ENCODE measurements at regions not wholly inside any gene's neighbourhood (a gene's known extent, or its start where the extent isn't known, plus 50 kb on each side); places are given as distances from the start of the nearest gene placed in this dataset.
A peak's percentile ranks its signal among the peaks of the same experiment; 100 is the strongest.
"Not testable (repeated sequence)": the region's sequence is repeated elsewhere in the genome, so short reads cannot be mapped to it uniquely, and the experiment has no call there.

DNA sequence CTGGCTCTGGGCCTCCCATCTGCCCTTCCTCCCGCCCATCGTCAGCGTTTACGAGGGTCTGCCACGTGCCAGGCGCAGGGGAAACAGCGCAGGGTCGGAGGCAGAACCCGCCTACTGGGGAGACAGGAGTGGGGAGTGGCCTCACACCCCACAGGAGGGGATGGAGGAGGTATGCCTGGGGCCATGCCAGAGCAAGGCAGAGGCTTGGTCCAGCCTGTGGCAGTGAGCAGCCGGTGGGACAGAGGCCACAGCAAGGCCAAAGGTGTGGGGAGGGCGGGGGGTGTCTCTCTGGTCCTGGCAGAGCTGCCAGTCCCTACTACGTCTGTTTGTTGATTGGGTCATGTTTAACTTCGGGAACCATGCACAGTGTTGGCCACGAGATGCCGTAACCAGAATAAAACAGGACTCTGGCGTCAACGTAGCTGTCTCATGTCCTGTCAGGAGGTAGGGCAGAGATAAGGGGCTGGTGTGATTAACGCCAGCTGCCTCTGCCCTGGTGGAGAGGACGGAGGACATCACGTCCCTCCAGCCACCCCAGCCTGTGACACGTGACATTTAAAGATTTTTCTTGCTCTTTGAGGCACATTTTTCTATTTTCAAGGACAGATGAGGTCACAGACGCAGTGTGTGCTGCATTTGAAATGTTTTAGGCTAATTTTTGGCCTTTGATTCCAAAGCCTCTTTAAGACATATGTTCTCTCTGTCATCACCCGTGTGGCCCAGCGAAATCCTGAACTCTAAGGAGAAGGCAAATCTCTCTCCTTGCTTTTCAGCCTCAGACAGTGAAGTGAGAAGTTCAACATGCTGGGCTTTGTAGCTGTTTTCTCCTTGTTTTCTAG is 193.3 kb downstream of the LAT start:
- not testable (repeated sequence) for H3K36me3 ChIP-seq
- WGBS, result 73% methylated on average over 14 of the region's 24 CpGs

DNA sequence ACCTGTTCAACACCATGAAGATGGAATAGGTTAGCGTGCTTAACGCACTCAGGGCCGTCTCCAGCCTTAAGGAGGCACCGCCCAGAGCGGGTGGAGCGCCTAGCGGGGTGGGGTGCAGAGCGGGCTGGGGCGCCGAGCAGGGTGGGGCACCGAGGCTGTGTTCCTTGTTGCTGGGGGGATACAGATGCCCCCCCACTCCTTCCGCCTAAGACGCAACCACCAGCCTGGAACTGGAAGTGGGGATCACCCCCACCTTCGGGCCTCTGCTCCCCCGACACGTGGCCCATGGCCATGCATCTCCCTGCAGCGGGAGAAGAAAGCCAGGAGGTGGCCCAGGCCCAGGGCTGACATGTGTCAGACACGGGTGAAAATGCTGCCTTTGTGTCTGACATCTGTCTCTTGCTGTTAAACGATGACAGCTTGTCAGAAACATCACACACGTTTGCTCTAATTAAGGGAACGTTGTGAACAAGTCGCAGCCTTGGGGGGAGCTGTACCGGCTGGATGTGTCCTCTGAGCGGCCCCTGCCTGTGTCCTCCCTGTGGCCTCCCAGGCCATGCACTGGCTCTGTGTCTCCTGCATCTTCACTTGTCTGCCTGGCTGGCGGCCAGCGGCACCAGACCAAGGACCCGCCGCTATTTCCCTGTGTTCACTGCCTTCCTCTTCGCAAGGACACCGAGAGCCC is 192.5 kb downstream of the LAT start:
- peak overlapping the region; percentile 59 for H3K27ac ChIP-seq
- DNase-seq (ENCODE audit: low spot score in 2 of 2); H3K4me3 ChIP-seq; H3K9me3 ChIP-seq; H3K4me1 ChIP-seq; H3K27me3 ChIP-seq; H3K36me3 ChIP-seq: not testable (repeated sequence)
- WGBS, result 35% methylated on average over 15 of the region's 30 CpGs
- TF ChIP-seq POLR2AphosphoS5 (IDR thresholded peaks at IDR 0.05), result peak in 1 of 3 donors; percentile 12

More for the DNA sequence above, 193.3 kb downstream of the LAT start:
- not testable (repeated sequence) for H3K4me3 ChIP-seq; DNase-seq (ENCODE audit: low spot score in 2 of 2); H3K27me3 ChIP-seq; H3K9me3 ChIP-seq
- H3K27ac ChIP-seq, result peak overlapping the region; percentile 59
- H3K4me1 ChIP-seq, result peaks cover 11% of the 10 kb centered on the region

DNA sequence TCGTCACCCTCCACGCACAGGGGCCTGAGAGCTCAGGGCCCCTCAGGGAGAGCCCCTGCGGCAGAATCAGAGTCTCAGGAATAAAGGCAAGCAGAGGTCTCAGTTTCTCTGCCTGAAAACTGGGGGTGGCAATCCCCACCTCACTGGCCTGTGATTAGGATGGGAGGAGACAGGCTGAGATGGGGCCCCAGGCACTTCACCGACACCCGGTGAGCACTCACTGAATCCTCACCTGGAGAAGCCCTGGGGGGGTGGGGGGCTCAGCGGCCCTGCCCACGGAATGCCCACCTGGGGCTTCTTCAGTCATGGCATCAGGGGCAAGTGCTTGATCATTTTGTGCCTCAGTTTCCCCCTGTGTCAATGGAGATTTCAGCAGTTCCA is 192.0 kb downstream of the LAT start:
- not testable (repeated sequence) for H3K36me3 ChIP-seq; H3K27ac ChIP-seq; H3K4me1 ChIP-seq; H3K9me3 ChIP-seq; H3K4me3 ChIP-seq; H3K27me3 ChIP-seq; DNase-seq (ENCODE audit: low spot score in 2 of 2)
- WGBS, result no CpG with 5 or more reads among the region's 7 CpGs

DNA sequence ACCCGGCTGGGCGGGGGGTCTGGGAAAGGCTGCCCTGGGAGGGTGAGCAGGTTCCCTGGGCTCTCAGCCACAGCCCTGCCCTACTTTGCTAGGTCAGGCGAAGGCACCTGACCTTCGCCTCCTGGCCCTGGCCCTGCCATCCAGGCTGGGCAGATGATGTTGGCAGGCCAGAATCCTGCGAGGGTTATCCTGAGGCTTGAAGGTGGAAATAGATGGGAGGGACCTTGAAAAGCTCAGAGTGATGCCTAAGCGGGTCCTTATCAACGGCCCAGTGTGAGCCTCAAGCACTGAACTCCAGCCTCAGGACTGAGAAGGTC is 191.3 kb downstream of the LAT start:
- not testable (repeated sequence) for H3K9me3 ChIP-seq; H3K36me3 ChIP-seq; DNase-seq (ENCODE audit: low spot score in 2 of 2); H3K27me3 ChIP-seq; H3K4me3 ChIP-seq; H3K27ac ChIP-seq; H3K4me1 ChIP-seq
- 96% methylated on average over 3 of the region's 7 CpGs for WGBS

DNA sequence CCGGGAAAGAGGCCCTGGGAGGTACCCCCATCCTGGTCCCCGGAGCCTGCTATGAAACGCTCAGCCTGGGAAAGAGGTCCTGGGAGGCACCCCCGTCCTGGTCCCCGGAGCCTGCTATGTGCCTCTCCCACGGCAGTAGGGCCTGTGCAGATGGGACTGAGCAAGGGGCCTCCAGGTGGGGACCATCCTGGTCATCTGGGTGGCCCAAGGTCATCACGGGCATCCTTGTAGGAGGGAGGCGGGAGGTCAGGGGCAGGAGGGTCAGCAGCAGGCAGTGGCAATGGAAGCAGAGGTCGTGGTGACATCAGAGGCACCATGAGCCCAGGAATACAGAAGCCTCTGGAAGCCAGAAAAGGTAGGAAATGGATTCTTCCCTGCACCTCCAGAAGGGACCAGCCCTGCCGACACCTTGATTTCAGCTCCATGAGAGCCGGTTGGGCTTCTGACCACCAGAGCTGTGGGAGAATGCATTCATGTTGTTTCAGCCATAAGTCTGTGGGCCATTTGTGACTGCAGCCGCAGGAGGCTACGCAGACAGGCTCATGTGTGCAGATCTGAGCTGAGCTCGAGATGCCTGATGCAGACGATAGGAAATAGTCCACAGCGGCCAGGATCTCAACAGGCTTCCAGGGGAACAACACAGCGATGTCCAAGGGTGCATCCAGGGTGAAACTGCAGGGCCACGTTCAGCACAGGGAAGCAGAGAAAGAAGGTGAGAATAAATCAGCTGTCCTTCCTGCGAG is 190.7 kb downstream of the LAT start:
- H3K36me3 ChIP-seq; H3K9me3 ChIP-seq; H3K27me3 ChIP-seq; H3K4me3 ChIP-seq; H3K27ac ChIP-seq; DNase-seq (ENCODE audit: low spot score in 2 of 2): not testable (repeated sequence)
- WGBS, result 91% methylated on average over 11 of the region's 19 CpGs
- peaks cover 12% of the 10 kb centered on the region for H3K4me1 ChIP-seq

DNA sequence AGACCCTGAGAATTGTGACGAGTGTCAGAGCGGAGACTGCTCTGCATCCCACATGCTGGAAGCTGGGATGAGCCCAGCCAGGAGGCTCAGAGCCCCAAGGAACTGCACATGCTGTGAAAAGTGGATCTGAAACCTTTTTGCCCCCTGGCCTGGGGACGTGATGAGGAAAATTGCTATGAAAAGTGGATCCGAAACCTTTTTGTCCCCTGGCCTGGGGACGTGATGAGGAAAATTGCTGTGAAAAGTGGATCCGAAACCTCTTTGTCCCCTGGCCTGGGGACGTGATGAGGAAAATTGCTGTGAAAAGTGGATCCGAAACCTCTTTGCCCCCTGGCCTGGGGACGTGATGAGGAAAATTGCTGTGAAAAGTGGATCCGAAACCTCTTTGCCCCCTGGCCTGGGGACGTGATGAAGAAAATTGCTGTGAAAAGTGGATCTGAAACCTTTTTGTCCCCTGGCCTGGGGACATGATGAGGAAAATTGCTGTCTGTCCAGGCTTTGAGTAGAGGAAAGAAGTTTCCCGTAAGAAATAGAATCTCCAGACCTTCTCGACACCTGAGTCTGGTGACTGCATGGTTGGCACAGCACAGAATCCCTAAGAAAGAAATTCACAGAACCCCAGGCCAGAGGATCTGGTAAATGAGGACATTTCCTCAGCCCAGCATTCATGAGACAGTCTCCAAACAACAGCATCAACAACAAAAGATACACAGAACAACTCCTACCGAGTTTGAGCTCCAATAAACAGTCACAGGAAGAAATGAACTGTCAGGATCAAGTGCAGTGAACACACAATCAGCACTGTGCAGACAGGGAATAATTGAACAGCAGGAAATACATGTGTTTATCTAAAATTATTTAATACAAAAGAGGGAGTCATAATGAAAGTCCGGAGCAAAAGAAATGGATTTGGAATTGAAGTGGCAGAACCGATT is 188.8 kb downstream of the LAT start:
- H3K4me1 ChIP-seq, H3K9me3 ChIP-seq, H3K4me3 ChIP-seq, H3K27ac ChIP-seq, H3K27me3 ChIP-seq, H3K36me3 ChIP-seq: not testable (repeated sequence)
- 85% methylated on average over 16 of the region's 16 CpGs for WGBS
- DNase-seq (ENCODE audit: low spot score in 2 of 2), result peak in 1 of 2 donors; percentile 52

DNA sequence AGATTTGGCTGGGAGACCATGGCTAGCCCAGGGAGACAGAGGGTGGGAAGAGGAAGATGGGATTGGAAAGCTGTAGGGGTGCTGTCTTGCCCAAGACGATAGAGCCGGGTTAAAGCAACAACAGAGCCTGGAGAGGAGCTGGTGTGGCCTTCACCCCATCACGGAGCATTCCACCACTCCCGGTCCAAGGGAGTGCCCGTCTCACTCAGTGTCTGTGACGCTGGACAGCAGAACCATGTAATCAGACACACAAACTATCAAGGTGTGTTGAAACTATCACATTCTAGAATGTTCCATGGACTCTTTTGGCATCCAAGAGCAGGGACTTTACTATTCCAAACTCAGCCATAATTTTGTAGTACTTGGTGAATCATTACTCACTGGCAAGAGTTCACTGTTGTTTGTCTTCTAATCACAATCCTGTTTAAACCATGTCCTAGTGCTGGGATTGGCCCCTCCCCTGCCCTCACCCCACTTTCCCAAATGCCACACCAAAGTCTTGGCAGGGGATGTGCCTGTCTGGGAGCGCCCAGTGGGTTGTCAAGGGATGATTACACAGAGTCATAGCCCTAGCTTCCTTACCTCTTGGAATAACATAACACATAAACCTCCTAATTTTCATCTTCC is 187.4 kb downstream of the LAT start:
- H3K27ac ChIP-seq, result not testable (repeated sequence)
- WGBS, result 75% methylated on average over 7 of the region's 7 CpGs
- DNase-seq (ENCODE audit: low spot score in 2 of 2), result peak in 1 of 2 donors; percentile 50

DNA sequence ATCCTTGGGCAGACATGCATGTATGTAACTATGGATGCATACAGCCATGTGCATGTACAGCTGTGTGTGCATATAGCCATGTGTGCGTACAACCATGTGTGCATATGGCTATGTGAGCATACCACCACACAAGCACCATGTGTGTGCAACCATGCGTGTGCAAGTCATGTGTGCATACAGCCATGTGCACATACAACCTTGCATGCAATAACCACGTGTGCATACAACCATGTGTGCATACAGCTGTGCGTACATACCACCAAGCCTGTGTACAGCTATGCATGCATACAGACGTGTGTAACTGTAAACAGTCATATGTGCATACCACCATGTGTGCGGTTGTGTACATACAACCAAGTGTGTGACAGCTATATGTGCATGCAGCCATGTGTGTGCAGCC is 186.4 kb downstream of the LAT start:
- H3K27me3 ChIP-seq; H3K4me3 ChIP-seq; H3K9me3 ChIP-seq; H3K4me1 ChIP-seq; H3K36me3 ChIP-seq; DNase-seq (ENCODE audit: low spot score in 2 of 2); H3K27ac ChIP-seq: not testable (repeated sequence)
- WGBS, result 94% methylated on average over 6 of the region's 6 CpGs

More for the DNA sequence above, 187.4 kb downstream of the LAT start:
- H3K36me3 ChIP-seq, H3K4me3 ChIP-seq, H3K27me3 ChIP-seq, H3K4me1 ChIP-seq, H3K9me3 ChIP-seq: not testable (repeated sequence)

DNA sequence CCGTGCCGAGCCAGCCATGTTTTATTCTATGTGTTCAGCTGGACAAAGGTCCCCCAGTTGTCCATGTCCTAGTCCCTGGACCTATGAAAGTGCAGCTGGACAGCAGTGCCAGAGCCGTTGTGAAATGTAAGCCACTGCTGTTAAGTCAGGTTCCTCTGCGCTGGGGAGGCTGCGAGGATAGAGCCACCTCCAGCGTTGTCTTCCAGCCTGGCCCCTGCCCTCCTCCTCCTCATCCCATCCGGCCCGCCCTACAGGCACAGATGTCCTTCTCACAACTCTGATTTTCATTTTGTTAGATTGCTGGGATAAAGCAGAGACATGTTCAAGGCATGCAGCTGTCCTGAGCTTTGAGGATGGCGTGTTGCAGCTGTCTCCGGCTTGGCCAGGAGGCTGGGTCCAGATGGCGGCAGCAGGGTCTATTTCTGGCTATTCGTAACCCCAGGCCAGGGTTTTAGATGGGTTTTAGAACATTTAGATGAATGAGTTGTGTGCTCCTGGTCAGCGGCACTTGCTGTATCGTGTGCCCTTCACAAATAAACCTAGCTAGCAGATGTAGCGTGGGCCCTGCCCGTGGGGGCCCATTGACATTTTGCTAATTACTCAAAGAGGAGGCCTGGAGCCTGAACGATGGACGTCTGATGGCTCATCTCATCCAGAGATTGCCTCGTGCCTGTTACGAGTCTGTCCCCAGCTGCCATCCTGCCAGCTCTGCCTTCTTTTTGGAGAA is 185.7 kb downstream of the LAT start:
- not testable (repeated sequence) for DNase-seq (ENCODE audit: low spot score in 2 of 2); H3K36me3 ChIP-seq; H3K4me3 ChIP-seq; H3K4me1 ChIP-seq; H3K9me3 ChIP-seq; H3K27me3 ChIP-seq
- peak overlapping the region; percentile 54 for H3K27ac ChIP-seq
- 64% methylated on average over 17 of the region's 20 CpGs for WGBS

All from suprapubic skin (tissue), 4 donors.